ENCODE measurements at regions not wholly inside any gene's neighbourhood (a gene's known extent, or its start where the extent isn't known, plus 50 kb on each side); places are given as distances from the start of the nearest gene placed in this dataset.

DNA sequence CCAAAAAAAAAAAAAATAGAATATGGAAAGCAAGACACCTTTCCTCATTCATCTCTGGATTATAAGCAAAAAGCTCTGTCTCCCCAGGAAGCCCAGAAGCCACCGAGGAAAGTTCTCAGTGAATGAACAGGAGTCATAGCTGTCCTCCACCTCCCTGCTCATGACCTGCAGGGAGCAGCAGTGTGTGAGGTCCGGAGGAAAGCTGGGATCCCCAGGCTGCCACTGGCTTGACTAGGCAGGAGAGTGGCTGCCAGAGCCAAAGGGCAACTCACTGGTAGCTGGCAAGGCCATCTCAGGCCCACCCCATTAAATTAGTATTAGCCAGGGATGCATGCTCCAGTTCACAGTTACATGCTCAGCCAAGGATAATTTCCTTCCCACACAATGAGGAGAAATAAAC is 191.6 kb upstream of the STT3B start:
- no peak for DNase-seq (ENCODE audit: low read depth in 2 of 2)

GRCh38 chr3:31343075-31343474 is 189.7 kb upstream of the STT3B start:
- DNase-seq (ENCODE audit: low read depth in 2 of 2) = no peak

- DNase-seq (ENCODE audit: low read depth in 2 of 2) = no peak
Observed at GRCh38 chr3:31345581-31345980, 187.1 kb upstream of the STT3B start.

- DNase-seq (ENCODE audit: low read depth in 2 of 2) = no peak
Observed at GRCh38 chr3:31346542-31346979, 186.2 kb upstream of the STT3B start.

GRCh38 chr3:31349001-31349748 is 183.6 kb upstream of the STT3B start:
- no peak for DNase-seq (ENCODE audit: low read depth in 2 of 2)

DNA sequence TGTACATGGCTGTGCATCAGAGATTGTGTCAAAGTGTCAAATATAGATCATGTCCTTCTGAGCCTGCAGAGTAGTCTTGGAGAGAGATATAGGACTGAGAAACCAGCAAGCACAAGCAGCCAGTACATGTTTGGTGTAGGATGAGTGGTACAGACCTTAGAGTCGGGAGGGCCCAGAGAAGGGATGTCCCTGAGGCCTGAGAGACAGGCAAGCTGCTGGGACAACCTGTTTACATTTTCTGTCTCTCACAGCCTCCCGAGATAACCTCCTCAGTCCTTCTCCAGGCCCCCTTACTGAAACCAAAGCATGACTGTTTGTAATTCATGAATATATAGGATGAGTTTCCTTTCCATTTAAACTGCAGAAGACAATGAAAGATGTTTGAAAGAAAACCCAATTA is 182.4 kb upstream of the STT3B start:
- DNase-seq (ENCODE audit: low read depth in 2 of 2) = no peak

- DNase-seq (ENCODE audit: low read depth in 2 of 2) = no peak
Observed at GRCh38 chr3:31352331-31352730, 180.4 kb upstream of the STT3B start.

DNA sequence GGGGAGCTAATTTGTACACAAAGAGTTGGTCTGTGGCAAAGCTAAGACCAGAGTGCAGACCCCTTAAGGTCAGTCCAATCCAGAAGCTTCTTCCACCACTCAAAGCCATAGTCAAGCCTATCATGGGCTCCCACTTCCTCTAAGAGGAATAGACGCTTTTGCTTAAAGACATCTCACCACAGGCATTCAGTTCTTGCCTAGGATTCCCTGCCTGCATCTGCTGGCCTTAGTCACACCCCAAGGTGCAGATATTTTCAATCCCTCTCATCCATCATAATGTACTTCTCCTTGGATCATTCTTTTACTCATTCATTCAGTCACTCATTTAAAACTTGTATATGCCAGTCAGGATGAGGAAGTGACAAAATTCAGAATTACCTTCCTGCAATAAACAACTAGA is 179.6 kb upstream of the STT3B start:
- DNase-seq (ENCODE audit: low read depth in 2 of 2) = no peak

GRCh38 chr3:31354373-31354772 is 178.4 kb upstream of the STT3B start:
- DNase-seq (ENCODE audit: low read depth in 2 of 2) = no peak

- DNase-seq (ENCODE audit: low read depth in 2 of 2) = no peak
Observed at GRCh38 chr3:31355807-31356206, 176.9 kb upstream of the STT3B start.

- DNase-seq (ENCODE audit: low read depth in 2 of 2) = no peak
Observed at GRCh38 chr3:31356941-31357340, 175.8 kb upstream of the STT3B start.

- no peak for DNase-seq (ENCODE audit: low read depth in 2 of 2)
Observed at GRCh38 chr3:31357451-31357850, 175.3 kb upstream of the STT3B start.

- no peak for DNase-seq (ENCODE audit: low read depth in 2 of 2)
Observed at GRCh38 chr3:31358473-31359070, 174.2 kb upstream of the STT3B start.

DNA sequence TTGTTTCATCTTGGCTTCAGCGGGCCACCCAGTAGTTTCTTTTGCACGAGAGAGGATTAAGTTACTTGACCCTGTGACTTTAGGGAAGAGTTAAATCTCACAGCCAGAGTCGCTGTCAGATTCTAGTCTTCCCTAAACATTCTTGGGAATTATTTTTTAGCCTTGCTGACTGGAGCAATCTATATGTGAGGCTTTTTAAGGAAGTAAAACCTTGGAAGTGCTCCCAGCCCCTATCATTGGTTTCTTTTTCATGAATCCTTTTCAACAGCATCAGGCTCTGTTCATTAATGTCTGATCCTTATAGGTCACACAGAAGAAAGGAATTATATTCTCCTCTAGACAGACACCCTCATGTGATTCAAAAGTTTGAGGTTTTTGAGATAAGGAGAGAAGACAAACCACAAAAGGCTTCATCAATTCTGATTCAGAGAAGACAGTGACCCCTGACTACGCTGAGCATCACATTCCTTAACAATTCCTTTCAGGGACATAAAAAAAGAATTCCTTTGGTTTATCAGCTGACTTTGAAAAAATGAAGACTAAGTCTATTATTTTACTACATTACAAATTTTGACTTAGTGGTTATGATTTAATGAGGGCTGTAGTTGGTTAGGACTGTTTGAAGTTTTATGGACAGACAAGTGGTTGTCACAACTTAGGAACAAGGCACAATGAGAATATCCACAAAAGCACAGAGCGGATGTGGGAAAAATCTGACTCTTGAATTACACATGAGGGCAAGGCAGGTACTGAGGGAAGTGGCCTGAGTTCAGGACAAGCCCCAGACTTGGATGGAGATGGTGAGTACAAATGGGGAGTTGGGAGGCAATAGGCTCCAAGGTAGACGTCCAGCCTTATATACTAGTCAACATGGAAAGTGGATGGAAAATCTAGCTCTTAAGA is 171.1 kb upstream of the STT3B start:
- DNase-seq (ENCODE audit: low read depth in 2 of 2) = no peak

GRCh38 chr3:31364188-31364587 is 168.5 kb upstream of the STT3B start:
- no peak for DNase-seq (ENCODE audit: low read depth in 2 of 2)

DNA sequence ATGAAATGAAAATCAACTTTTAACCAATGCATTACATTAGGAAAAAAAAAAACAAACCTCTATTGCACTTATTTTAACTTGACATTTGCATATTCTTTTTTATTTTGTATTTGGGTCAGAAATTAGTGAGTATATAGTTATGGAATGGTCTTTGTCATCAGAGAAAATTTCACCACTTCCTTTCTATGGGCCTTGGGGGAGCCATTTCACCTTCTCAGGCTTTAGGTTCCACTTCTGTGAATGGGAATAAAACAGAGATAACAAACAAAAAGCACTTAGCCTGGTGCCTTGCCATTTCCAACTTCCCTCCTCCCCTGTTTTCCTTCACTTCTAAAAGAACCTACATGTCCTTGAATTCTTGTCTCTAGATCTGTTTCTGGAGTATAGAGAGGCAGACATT is 168.0 kb upstream of the STT3B start:
- no peak for DNase-seq (ENCODE audit: low read depth in 2 of 2)

DNA sequence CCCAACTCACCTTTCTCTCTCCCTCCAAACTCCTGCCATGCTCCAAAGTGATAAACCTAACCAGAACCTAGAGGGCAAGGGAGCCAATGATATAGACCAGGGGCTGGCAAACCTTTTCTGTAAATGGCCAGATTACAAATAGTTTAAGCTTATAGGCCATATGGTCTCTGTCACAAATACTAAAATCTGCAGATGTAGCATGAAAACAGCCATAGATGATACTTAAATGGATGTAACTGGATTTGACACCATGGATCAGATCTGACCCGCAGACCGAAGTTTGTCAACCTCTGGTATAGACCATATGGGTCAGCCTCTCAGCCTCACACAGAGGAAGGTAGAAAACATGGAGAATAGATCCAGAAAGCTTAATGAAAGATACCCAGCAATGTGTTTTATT is 165.2 kb upstream of the STT3B start:
- DNase-seq (ENCODE audit: low read depth in 2 of 2) = no peak

DNA sequence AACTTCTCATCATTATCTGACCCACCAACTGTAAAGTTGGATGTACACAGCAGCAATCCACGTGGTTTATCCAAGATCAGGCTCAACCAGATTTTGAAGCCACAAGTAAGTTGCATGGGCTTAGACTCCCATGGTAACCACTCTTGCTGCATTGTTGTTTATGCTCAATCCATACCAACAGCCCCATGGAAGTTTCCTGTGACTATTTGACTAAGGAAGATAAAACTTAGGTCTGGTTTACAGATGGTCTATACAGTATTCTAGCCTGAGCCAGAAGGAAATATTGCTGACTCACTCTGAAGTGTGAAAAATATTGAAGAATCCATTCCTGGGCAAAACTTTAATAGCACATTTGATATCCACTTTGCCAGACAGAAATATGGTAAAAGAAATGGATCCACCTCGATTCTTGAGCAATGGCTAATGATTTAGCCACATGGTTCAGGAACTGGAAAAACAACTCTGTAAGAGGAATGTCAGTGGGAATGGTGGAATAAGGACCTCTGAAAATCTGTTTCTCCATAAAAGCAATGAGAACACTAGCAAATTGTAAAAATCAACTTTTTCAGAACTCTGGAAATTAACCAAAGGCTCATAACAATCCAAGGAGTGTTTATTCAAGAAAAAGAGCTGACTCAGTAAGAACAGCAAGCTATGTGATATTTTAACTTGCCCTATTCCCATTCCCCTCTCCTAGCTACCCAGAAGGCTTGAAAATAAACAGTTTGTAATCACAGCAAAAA is 162.9 kb upstream of the STT3B start:
- DNase-seq (ENCODE audit: low read depth in 2 of 2) = no peak

DNA sequence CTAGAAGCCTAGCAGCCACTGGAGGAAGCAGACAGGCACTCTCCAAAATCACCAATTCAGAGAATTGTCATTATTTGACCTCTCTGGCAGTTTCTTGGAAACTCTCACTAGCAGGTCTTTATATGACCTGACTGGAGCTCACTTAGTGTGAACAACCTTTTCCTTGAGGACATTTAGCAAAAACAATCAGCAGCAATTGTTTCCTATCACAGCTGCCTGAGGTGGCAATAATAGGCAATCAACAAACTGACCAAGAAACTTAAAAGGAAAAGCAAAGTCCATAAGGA is 162.4 kb upstream of the STT3B start:
- no peak for DNase-seq (ENCODE audit: low read depth in 2 of 2)

DNA sequence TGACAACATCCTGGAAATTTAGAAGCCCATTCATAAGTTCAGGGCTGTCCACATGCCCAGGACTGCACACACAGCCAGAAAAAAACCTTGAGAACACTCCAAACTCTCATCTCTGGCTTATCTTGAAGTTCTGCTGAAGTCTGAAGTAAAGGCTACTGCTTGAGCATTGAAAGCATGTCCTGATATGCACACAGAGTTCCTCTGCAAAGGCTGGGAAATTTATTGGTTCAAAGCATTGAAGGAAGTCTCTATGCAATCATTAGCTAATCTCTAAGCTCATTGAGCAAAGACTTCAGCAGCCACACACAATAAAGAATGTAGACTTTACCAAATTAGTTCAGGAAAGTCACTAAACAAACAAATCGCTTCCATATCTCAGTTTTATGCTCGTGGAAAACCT is 162.0 kb upstream of the STT3B start:
- DNase-seq (ENCODE audit: low read depth in 2 of 2) = no peak

- no peak for DNase-seq (ENCODE audit: low read depth in 2 of 2)
Observed at GRCh38 chr3:31371484-31372177, 161.1 kb upstream of the STT3B start.

GRCh38 chr3:31373681-31374080 is 159.0 kb upstream of the STT3B start:
- no peak for DNase-seq (ENCODE audit: low read depth in 2 of 2)
